Mammary epithelial cell (primary cell): ENCODE measurements at regions not wholly inside any gene's neighbourhood (a gene's known extent, or its start where the extent isn't known, plus 50 kb on each side); places are given as distances from the start of the nearest gene placed in this dataset.

Source experiments
- CTCF ChIP-seq, 2 donors: IDR thresholded peaks in 1 of 2; conservative IDR thresholded peaks in 1 of 2; 2 replicates each; pipeline ENCODE4 v1.5.1; 2011 to 2012; ENCODE audit warnings: inconsistent platforms in 2 of 2, low read length in 2 of 2, mild to moderate bottlenecking in 2 of 2, control low read depth in 1 of 2, low read depth in 1 of 2; ENCODE audit not compliant: insufficient read depth in 1 of 2; ENCODE audit errors: extremely low read depth in 1 of 2
- EZH2 ChIP-seq: IDR thresholded peaks from 2 replicates; pipeline ENCODE4 v1.6.1; 2012; ENCODE audit warnings: low read length, inconsistent platforms, borderline replicate concordance

GRCh38 chr5:101788797-101789196 lies 507.3 kb downstream of the SLCO4C1 start:
- TF ChIP-seq CTCF (conservative IDR thresholded peaks at IDR 0.05 in 1 of 2, IDR thresholded peaks at IDR 0.05 in 1 of 2; ENCODE audit: extremely low read depth in 1 of 2, insufficient read depth in 1 of 2, low read depth in 1 of 2, low read length in 2 of 2) (no peak), EZH2 (no peak)
